ENCODE measurements at regions not wholly inside any gene's neighbourhood (a gene's known extent, or its start where the extent isn't known, plus 50 kb on each side); places are given as distances from the start of the nearest gene placed in this dataset.

DNA sequence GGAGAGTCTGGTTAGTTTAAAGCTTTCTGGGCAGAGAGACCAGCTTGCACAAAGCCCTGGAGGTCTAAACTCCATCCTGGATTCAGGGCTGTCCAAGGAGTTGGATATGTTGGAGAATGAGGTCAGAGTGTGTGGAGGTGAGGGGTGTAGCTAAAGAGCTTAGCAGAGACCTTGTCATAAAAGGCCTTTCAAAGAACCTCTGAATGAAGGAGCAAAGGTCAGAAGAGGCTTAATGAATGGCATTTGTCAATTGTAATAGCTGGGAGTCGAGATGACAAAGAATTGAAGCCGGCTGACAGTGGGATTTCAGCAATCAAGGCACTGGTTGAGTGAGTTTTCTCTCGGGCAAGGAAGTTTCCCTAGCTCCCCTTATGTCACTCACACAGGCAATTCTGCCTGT, 202.6 kb downstream of the PDCD6IP start:
- TF ChIP-seq, protein P1, sequence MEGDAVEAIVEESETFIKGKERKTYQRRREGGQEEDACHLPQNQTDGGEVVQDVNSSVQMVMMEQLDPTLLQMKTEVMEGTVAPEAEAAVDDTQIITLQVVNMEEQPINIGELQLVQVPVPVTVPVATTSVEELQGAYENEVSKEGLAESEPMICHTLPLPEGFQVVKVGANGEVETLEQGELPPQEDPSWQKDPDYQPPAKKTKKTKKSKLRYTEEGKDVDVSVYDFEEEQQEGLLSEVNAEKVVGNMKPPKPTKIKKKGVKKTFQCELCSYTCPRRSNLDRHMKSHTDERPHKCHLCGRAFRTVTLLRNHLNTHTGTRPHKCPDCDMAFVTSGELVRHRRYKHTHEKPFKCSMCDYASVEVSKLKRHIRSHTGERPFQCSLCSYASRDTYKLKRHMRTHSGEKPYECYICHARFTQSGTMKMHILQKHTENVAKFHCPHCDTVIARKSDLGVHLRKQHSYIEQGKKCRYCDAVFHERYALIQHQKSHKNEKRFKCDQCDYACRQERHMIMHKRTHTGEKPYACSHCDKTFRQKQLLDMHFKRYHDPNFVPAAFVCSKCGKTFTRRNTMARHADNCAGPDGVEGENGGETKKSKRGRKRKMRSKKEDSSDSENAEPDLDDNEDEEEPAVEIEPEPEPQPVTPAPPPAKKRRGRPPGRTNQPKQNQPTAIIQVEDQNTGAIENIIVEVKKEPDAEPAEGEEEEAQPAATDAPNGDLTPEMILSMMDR (IDR thresholded peaks at IDR 0.05) = no peak
- TF ChIP-seq POLR2A (IDR thresholded peaks at IDR 0.05) = no peak

Measured in tibial nerve (tissue), 3 donors.